ENCODE measurements at regions not wholly inside any gene's neighbourhood (a gene's known extent, or its start where the extent isn't known, plus 50 kb on each side); places are given as distances from the start of the nearest gene placed in this dataset.

DNA sequence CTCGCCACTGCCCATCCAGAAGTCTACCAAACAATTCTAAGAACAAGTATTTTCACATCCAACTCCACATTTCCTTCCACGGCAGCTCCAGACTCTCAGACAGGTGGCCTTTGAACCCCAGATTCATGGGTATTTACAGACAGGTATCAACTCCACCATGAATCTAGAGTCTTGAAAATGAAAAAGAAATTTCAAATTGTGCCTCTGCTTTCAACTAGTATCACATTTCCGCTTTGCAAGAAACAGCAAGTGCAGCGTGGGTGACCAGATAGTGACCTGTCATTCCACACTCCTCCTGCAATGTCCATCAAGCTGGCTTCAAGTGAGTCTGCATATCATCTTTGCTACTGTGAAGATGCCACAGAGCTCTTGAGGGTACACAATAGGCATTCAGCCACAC lies 232.4 kb upstream of the RPL38 start:
- no peak overlapping the region for H3K4me3 Mint-ChIP-seq
- no peaks in the 10 kb centered on the region for H3K36me3 Mint-ChIP-seq (ENCODE audit: low read depth)
- no peak overlapping the region for H3K27ac Mint-ChIP-seq
- H3K27me3 Mint-ChIP-seq (ENCODE audit: low read depth): peaks cover 4% of the 10 kb centered on the region
- no peak for DNase-seq (ENCODE audit: low spot score)
- H3K9me3 Mint-ChIP-seq: no peaks in the 10 kb centered on the region
- no peaks in the 10 kb centered on the region for H3K4me1 Mint-ChIP-seq (ENCODE audit: low read depth)

DNA sequence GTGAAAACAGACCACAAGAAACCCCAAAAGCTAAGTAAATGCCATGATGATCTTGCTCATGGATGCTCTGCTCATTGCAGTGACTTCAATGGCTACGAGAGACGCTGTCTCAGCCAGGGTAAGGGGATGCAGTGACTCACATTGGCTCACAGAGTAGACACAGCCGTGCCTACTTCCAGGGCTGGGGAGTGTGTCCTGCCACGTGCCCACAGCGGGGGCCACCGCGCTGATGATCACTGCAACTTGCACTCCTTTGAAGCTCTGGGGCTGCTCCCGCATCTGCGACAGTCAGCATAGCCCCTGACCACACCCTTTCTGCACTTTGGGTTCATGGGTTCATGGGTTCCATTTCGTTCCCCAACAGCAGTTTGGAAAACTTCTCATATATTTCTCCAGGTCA lies 231.4 kb upstream of the RPL38 start:
- Mint-ChIP-seq H3K27me3 (ENCODE audit: low read depth) (peaks cover 4% of the 10 kb centered on the region), H3K9me3 (no peaks in the 10 kb centered on the region), H3K4me1 (ENCODE audit: low read depth) (no peaks in the 10 kb centered on the region), H3K27ac (no peak overlapping the region), H3K36me3 (ENCODE audit: low read depth) (no peaks in the 10 kb centered on the region), H3K4me3 (no peak overlapping the region)
- no peak for DNase-seq (ENCODE audit: low spot score)

DNA sequence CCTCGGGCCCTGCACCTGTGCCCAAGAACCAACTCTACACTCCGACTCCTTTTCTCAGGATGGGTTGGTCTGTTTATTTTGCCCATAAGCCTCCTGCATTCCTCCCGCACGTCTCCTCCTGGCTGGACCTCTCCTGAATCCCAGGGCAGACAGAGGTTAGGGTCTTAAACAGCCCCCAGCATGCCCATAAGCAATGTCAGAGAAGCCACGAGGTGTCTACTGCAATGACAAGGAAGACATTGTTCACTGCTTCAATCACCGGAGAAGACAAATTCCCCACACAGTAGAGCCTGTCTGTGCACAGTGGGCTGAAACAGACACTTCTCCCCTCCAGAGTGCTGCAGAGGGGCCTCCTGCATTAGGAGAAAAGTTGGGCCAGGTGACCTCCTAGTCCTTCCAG lies 230.6 kb upstream of the RPL38 start:
- Mint-ChIP-seq H3K27ac (no peak overlapping the region), H3K36me3 (ENCODE audit: low read depth) (no peaks in the 10 kb centered on the region), H3K9me3 (no peaks in the 10 kb centered on the region), H3K4me1 (ENCODE audit: low read depth) (no peaks in the 10 kb centered on the region), H3K27me3 (ENCODE audit: low read depth) (peaks cover 4% of the 10 kb centered on the region), H3K4me3 (no peak overlapping the region)
- DNase-seq (ENCODE audit: low spot score): no peak

DNA sequence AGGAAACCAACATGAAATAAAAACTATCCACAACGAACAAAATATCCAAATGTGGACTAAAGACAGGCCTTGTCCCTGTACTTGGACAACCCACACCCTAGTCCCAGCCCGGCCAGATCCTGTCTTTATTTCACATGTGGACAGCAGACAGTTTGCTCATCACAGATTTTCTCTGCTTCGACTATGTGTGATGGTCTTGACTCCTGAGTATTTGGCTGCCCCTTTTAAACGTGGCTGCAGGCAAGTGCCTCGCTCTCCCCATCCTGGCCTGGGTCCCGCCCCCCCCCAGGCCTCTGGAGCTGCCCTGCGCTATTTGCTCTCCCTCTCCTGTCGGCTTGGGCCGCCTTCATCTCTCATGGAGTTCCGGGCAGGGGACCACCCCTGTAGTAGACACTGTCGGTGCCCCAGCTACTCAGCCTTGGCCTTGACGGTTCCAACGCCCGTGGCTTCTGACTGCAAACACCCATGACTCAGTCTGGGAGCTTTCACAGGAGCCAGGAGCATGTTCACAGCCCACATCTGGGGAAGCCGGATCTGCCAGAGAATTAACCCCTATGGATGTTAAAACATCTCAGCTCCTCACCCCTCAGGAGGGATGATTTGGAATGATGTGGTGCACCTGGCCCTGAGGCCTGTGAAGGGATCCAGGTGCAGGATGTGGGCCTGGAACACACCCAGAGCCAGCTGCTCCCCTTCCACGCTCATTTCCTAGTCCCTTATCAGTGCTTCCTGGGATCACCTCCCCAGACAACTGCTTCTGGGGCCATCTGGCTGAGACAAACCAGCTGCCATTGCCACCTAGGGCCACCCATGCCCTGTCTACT lies 229.7 kb upstream of the RPL38 start:
- H3K4me3 Mint-ChIP-seq: no peak overlapping the region
- peaks cover 3% of the 10 kb centered on the region for H3K27me3 Mint-ChIP-seq (ENCODE audit: low read depth)
- no peaks in the 10 kb centered on the region for H3K4me1 Mint-ChIP-seq (ENCODE audit: low read depth)
- H3K36me3 Mint-ChIP-seq (ENCODE audit: low read depth): no peaks in the 10 kb centered on the region
- H3K27ac Mint-ChIP-seq: no peak overlapping the region
- no peaks in the 10 kb centered on the region for H3K9me3 Mint-ChIP-seq
- DNase-seq (ENCODE audit: low spot score): no peak

DNA sequence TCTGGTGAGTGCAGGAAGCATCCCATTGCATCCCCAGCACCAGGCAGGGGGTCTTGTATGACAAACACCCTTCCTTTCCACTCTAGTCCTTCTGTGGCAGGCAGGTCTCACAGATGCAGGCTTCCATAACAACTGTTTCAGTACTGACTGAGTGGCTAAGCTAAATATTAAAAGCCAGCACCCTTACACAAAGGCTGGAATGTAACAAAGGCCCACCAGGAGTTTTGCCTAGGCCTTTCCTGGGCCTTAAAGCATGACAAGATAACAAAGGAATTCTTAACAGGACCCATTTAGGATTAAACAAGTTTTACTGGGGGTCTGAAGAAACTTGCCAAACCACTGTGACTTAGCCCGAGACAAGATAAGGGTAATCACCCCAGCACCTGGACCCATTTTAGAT lies 228.9 kb upstream of the RPL38 start:
- Mint-ChIP-seq H3K36me3 (ENCODE audit: low read depth) (no peaks in the 10 kb centered on the region), H3K27me3 (ENCODE audit: low read depth) (no peaks in the 10 kb centered on the region), H3K27ac (no peak overlapping the region), H3K4me3 (no peak overlapping the region), H3K9me3 (no peaks in the 10 kb centered on the region), H3K4me1 (ENCODE audit: low read depth) (no peaks in the 10 kb centered on the region)
- DNase-seq (ENCODE audit: low spot score): no peak

DNA sequence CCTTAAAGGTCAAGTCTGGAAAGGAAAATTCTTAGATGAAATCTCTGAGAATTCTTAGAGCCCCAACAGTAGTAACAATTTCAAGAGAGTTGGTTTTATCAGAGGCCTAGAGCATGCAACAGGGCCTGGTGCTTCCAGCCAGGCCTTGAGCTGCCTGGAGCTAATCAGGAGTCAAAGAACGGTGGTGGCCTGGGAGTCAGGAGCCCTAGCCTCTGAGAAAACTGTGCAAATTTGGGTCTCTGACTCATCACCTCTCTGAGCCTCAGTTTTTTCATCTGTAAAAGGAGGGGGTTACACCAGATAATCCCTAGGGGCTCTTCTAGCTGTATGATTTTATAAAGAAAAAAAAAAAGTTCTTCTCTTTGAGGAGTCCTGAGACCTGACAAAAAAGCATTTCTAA lies 227.3 kb upstream of the RPL38 start:
- no peak overlapping the region for H3K27ac Mint-ChIP-seq
- DNase-seq (ENCODE audit: low spot score): no peak
- H3K4me1 Mint-ChIP-seq (ENCODE audit: low read depth): no peaks in the 10 kb centered on the region
- no peaks in the 10 kb centered on the region for H3K9me3 Mint-ChIP-seq
- no peaks in the 10 kb centered on the region for H3K36me3 Mint-ChIP-seq (ENCODE audit: low read depth)
- no peak overlapping the region for H3K4me3 Mint-ChIP-seq
- peaks cover 3% of the 10 kb centered on the region for H3K27me3 Mint-ChIP-seq (ENCODE audit: low read depth)

DNA sequence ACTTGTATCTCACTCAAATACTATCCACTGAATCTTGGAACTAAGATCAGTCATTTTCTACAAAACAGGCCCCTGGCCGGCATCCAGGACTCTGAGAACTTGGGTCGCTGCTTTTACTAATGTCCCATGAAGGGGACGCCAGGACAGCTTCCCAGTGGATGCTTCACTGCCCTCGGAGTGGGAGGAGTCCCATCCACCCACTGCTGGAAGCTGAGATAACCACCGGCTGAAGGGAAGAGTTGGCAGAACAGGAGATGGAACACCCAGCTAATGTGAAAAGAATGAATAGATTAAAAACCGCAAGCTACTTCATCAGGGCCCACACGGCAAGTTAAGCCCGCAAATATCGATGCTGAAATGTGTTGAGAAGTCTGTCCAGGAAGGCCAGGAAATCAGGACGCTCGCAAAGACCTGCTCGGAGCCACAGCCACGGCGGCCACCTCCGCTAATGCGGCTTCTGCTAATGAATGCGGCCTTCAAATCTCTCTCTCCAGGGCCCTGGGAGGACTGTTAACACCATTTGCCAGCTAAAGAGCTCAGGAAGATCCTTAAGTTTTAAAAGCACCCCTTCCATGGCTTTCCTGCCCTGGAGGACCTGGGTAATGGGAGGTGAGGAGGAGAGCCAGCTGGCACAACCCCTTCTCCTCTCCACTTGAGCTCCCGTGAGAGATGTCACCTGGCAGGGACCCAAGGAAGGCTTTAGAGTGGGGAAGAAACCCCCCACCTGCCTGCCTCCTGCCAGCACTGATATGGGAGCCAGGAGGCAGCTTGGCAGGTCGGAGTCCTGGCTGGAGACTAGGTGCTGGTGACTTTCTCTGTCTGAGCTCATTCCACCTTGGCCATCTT lies 226.6 kb upstream of the RPL38 start:
- Mint-ChIP-seq H3K27ac (no peak overlapping the region), H3K9me3 (no peaks in the 10 kb centered on the region), H3K4me3 (no peak overlapping the region), H3K36me3 (ENCODE audit: low read depth) (no peaks in the 10 kb centered on the region), H3K4me1 (ENCODE audit: low read depth) (no peaks in the 10 kb centered on the region), H3K27me3 (ENCODE audit: low read depth) (peaks cover 3% of the 10 kb centered on the region)
- DNase-seq (ENCODE audit: low spot score): no peak

DNA sequence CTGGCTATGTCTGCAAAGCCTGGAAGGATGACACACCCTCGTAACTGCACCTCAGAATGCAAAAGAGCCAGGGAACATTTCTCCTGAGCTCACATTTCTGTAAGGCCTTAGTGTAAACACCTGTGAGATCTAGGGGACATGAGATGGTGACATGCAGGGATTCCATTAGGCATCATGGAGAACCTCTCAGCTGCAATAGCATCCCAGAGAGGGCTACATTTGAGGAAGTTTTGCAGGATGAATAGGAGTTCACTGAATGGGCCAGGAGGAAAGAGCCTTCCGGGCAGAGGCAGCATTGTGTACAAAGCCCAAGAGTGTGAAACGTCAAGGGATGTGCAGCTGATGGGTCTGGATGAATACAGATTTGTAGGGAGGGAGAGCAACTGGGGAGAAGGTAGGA lies 223.0 kb upstream of the RPL38 start:
- Mint-ChIP-seq H3K4me3 (no peak overlapping the region), H3K27me3 (ENCODE audit: low read depth) (peaks cover 3% of the 10 kb centered on the region), H3K4me1 (ENCODE audit: low read depth) (peaks cover 11% of the 10 kb centered on the region), H3K27ac (no peak overlapping the region), H3K36me3 (ENCODE audit: low read depth) (no peaks in the 10 kb centered on the region), H3K9me3 (no peaks in the 10 kb centered on the region)
- DNase-seq (ENCODE audit: low spot score): no peak

DNA sequence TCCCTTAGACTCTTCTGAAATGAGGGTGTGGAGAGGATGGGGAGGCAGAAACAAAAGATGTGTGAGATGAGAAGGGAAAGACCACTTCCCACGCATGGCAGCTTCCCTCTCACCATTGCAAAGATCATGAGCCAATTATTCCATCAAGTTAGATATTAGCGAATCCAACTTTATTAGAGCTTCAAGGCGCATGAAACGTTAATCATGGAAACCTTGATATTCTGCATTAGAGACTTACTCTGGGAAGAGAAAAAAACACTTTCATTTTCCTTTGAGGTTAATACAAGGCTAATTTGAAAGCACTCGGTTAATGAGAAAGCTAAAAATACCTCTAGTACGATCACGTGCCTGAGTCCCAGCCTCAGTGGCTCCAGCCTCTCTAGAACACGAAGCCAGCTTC lies 220.6 kb upstream of the RPL38 start:
- Mint-ChIP-seq H3K4me1 (ENCODE audit: low read depth) (peaks cover 11% of the 10 kb centered on the region), H3K27ac (no peak overlapping the region), H3K9me3 (no peaks in the 10 kb centered on the region), H3K36me3 (ENCODE audit: low read depth) (no peaks in the 10 kb centered on the region), H3K4me3 (no peak overlapping the region), H3K27me3 (ENCODE audit: low read depth) (peaks cover 3% of the 10 kb centered on the region)
- no peak for DNase-seq (ENCODE audit: low spot score)

DNA sequence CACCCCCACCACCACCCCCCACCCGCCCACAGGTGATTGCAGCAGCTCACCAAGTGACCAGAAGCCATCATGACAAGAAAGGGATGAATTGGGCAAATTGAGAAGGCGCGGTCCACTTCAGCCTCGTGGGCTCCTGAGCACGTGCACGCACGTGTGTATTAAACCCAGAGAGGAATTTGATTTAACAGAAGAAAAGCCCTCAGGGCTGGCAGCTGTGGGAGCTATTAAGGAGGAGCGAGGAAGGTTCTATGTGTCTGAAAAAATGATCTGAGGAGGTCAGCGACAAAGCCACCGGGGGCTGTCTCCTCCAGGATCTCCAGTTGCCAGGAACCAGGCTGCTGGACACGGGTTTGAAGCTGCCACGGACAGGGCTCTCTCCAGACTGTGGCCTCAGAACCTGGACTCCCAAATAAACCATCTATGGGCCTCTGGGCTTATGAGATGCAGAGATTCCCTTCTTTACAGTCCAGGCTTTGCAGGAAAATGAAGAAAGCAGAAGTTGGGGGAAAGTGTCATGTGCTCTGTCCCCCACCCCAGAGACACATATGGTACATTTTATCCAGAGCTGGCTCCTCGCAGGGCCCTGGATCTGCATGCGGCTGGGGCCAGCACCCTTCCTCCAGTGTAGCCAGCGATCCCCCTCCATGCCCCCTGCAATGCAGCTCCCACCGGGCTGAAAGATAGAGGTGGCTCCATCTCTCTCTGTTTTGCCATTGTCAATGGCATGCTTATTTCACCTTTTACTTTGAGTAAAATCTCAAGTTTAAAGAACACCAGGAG lies 219.7 kb upstream of the RPL38 start:
- Mint-ChIP-seq H3K4me1 (ENCODE audit: low read depth) (peaks cover 11% of the 10 kb centered on the region), H3K4me3 (no peak overlapping the region), H3K27me3 (ENCODE audit: low read depth) (peaks cover 3% of the 10 kb centered on the region), H3K36me3 (ENCODE audit: low read depth) (no peaks in the 10 kb centered on the region), H3K9me3 (no peaks in the 10 kb centered on the region), H3K27ac (no peak overlapping the region)
- no peak for DNase-seq (ENCODE audit: low spot score)

DNA sequence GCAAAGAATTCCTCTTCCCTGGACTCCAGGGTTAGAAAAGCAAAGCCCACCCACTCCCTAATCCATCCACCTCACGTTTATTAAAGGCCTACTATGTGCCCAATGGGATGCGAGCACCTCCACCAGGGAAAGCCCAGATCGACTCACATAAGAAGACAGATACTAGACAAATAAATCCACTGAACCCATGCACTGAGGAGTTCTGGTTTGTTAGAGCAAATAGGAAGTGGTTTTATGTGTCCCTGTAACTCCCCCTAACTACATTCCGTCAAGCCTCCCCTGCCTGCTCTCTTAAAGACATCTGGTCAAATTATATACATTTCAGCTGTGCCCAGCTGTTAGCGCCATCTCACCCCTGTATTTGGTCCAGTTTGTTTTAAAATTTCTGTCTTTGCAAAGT lies 218.5 kb upstream of the RPL38 start:
- no peak overlapping the region for H3K4me3 Mint-ChIP-seq

DNA sequence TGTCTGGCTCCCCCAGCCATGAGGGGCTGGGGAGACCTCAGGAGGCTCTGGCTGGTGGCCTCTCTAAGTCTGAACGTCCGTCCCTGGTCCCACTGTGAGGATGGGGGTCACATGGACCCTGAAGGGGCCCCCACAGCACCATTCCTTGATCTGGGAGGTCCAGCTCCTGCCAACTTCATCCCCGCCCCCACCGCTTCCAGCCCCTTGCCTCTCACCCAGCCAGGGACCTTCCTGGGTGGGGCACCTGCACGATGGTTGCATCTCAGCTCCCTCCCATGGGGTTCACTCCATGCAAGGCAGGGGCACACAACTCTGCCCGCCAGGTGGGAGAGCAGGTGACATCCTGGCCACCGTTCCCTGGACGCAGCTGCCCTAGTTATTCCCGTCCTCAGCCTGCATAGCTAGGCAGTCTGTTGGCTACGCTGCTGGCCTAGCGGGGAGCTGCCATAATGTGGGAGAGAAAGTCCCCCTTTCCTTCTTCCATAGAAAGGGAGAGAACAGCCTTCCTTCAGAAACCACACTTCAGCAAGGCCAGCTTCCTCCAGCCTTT lies 217.9 kb upstream of the RPL38 start:
- peaks cover 3% of the 10 kb centered on the region for H3K27me3 Mint-ChIP-seq (ENCODE audit: low read depth)
- H3K36me3 Mint-ChIP-seq (ENCODE audit: low read depth): no peaks in the 10 kb centered on the region
- no peak for DNase-seq (ENCODE audit: low spot score)
- peaks cover 11% of the 10 kb centered on the region for H3K4me1 Mint-ChIP-seq (ENCODE audit: low read depth)
- H3K9me3 Mint-ChIP-seq: no peaks in the 10 kb centered on the region
- no peak overlapping the region for H3K27ac Mint-ChIP-seq
- H3K4me3 Mint-ChIP-seq: no peak overlapping the region

More for the DNA sequence above, 218.5 kb upstream of the RPL38 start:
- no peaks in the 10 kb centered on the region for H3K36me3 Mint-ChIP-seq (ENCODE audit: low read depth)
- H3K4me1 Mint-ChIP-seq (ENCODE audit: low read depth): peaks cover 11% of the 10 kb centered on the region
- no peak overlapping the region for H3K27ac Mint-ChIP-seq
- no peaks in the 10 kb centered on the region for H3K9me3 Mint-ChIP-seq
- DNase-seq (ENCODE audit: low spot score): no peak
- peaks cover 3% of the 10 kb centered on the region for H3K27me3 Mint-ChIP-seq (ENCODE audit: low read depth)

DNA sequence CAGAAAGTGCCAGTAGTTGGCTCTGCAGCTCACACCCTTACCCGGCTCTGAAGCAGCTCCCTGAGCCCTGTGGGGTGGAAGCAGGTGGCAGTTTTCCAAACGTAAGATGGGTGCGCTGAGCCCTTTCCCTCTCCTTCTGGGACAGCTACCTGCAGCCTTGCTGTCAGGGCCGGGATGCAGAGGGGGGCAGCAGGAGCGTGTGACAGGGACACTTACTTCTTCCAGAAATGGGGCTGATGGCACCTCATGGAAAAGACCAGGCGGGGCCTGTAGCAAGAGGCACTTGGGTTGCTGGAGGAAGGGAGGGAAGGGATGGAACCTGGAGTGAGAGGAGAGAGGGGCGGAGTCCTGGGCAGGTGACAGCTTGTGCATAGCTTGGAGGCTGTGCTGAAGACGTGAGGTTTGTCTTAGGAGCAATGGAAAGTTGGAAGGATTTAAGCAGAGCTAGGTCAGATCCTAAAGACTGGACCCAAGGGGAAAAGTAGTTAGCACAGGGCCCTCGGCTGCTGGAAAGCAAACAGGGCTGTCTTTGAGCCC lies 216.8 kb upstream of the RPL38 start:
- H3K9me3 Mint-ChIP-seq: no peaks in the 10 kb centered on the region
- no peak overlapping the region for H3K4me3 Mint-ChIP-seq
- no peaks in the 10 kb centered on the region for H3K36me3 Mint-ChIP-seq (ENCODE audit: low read depth)
- peaks cover 11% of the 10 kb centered on the region for H3K4me1 Mint-ChIP-seq (ENCODE audit: low read depth)
- H3K27me3 Mint-ChIP-seq (ENCODE audit: low read depth): no peaks in the 10 kb centered on the region
- DNase-seq (ENCODE audit: low spot score): no peak
- no peak overlapping the region for H3K27ac Mint-ChIP-seq
